ENCODE measurements at regions not wholly inside any gene's neighbourhood (a gene's known extent, or its start where the extent isn't known, plus 50 kb on each side); places are given as distances from the start of the nearest gene placed in this dataset.

GRCh38 chr4:151564321-151564720, 155.3 kb downstream of the FHIP1A start:
- TF ChIP-seq POLR2A (IDR thresholded peaks at IDR 0.05; ENCODE audit: low read depth), result no peak
- 85% methylated on average over 2 of the region's 2 CpGs for WGBS
- no peak overlapping the region for H3K4me3 ChIP-seq
- no peak overlapping the region for H3K27ac ChIP-seq (replicated peaks in 1 of 4)
- no peaks in the 10 kb centered on the region for H3K9me3 ChIP-seq
- H3K4me1 ChIP-seq, result peaks cover 0 to under 1% (median 0%) of the 10 kb centered on the region in 4 donors
- no peaks in the 10 kb centered on the region for H3K27me3 ChIP-seq
- DNase-seq (ENCODE audit: extremely low spot score), result no peak
- intact Hi-C loops (cut with DNase I), result no loop called here
- no peaks in the 10 kb centered on the region for H3K36me3 ChIP-seq

GRCh38 chr4:151565583-151565982, 156.6 kb downstream of the FHIP1A start:
- WGBS, result 77% methylated on average over 3 of the region's 3 CpGs
- Histone ChIP-seq H3K4me1 (peaks cover 0 to 6% (median 0%) of the 10 kb centered on the region in 4 donors), H3K9me3 (no peaks in the 10 kb centered on the region), H3K4me3 (no peak overlapping the region), H3K36me3 (no peaks in the 10 kb centered on the region), H3K27ac (replicated peaks in 1 of 4) (no peak overlapping the region), H3K27me3 (no peaks in the 10 kb centered on the region)
- intact Hi-C loops (cut with DNase I), result no loop called here
- DNase-seq (ENCODE audit: extremely low spot score), result no peak
- no peak for TF ChIP-seq POLR2A (IDR thresholded peaks at IDR 0.05; ENCODE audit: low read depth)
- no peak for TF ChIP-seq POLR2AphosphoS5 (IDR thresholded peaks at IDR 0.05)
- no peak for TF ChIP-seq EP300 (IDR thresholded peaks at IDR 0.05)
- TF ChIP-seq CTCF (IDR thresholded peaks at IDR 0.05), result no peak

- H3K9me3 ChIP-seq, result no peaks in the 10 kb centered on the region
- intact Hi-C loops (cut with DNase I), result no loop called here
- WGBS, result 89% methylated on average over 3 of the region's 3 CpGs
These were observed 157.1 kb downstream of the FHIP1A start for GRCh38 chr4:151566053-151566452.

GRCh38 chr4:151567056-151567455, 158.1 kb downstream of the FHIP1A start:
- Histone ChIP-seq H3K4me1 (peaks cover 0 to 6% (median 0%) of the 10 kb centered on the region in 4 donors), H3K27ac (replicated peaks in 1 of 4) (no peak overlapping the region), H3K9me3 (no peaks in the 10 kb centered on the region), H3K4me3 (no peak overlapping the region), H3K36me3 (no peaks in the 10 kb centered on the region), H3K27me3 (no peaks in the 10 kb centered on the region)
- intact Hi-C loops (cut with DNase I), result no loop called here
- DNase-seq (ENCODE audit: extremely low spot score), result no peak
- TF ChIP-seq POLR2A (IDR thresholded peaks at IDR 0.05; ENCODE audit: low read depth) (no peak), CTCF (IDR thresholded peaks at IDR 0.05) (no peak), POLR2AphosphoS5 (IDR thresholded peaks at IDR 0.05) (no peak), EP300 (IDR thresholded peaks at IDR 0.05) (no peak)
- 64% methylated on average over 4 of the region's 4 CpGs for WGBS

More at GRCh38 chr4:151566053-151566452, 157.1 kb downstream of the FHIP1A start:
- Histone ChIP-seq H3K27me3 (no peaks in the 10 kb centered on the region), H3K4me3 (no peak overlapping the region), H3K4me1 (peaks cover 0 to 6% (median 0%) of the 10 kb centered on the region in 4 donors), H3K36me3 (no peaks in the 10 kb centered on the region), H3K27ac (replicated peaks in 1 of 4) (no peak overlapping the region)
- DNase-seq (ENCODE audit: extremely low spot score), result no peak
- TF ChIP-seq EP300 (IDR thresholded peaks at IDR 0.05) (no peak), POLR2AphosphoS5 (IDR thresholded peaks at IDR 0.05) (no peak)

GRCh38 chr4:151568966-151569365, 160.0 kb downstream of the FHIP1A start:
- no peaks in the 10 kb centered on the region for H3K36me3 ChIP-seq
- H3K27me3 ChIP-seq, result no peaks in the 10 kb centered on the region
- no peak for DNase-seq (ENCODE audit: extremely low spot score)
- WGBS, result 91% methylated on average over 5 of the region's 5 CpGs
- H3K27ac ChIP-seq (replicated peaks in 1 of 4), result no peak overlapping the region
- no peak overlapping the region for H3K4me3 ChIP-seq
- intact Hi-C loops (cut with DNase I), result no loop called here
- no peaks in the 10 kb centered on the region for H3K9me3 ChIP-seq
- TF ChIP-seq EP300 (IDR thresholded peaks at IDR 0.05), result no peak
- no peak for TF ChIP-seq POLR2AphosphoS5 (IDR thresholded peaks at IDR 0.05)
- TF ChIP-seq CTCF (IDR thresholded peaks at IDR 0.05), result no peak
- no peak for TF ChIP-seq POLR2A (IDR thresholded peaks at IDR 0.05; ENCODE audit: low read depth)
- peaks cover 0 to 6% (median 0%) of the 10 kb centered on the region in 4 donors for H3K4me1 ChIP-seq

- Histone ChIP-seq H3K27ac (replicated peaks in 1 of 4) (no peak overlapping the region), H3K36me3 (no peaks in the 10 kb centered on the region), H3K27me3 (no peaks in the 10 kb centered on the region), H3K4me1 (peaks cover 0 to 6% (median 0%) of the 10 kb centered on the region in 4 donors), H3K9me3 (no peaks in the 10 kb centered on the region), H3K4me3 (no peak overlapping the region)
- intact Hi-C loops (cut with DNase I), result no loop called here
- TF ChIP-seq POLR2AphosphoS5 (IDR thresholded peaks at IDR 0.05) (no peak), EP300 (IDR thresholded peaks at IDR 0.05) (no peak), POLR2A (IDR thresholded peaks at IDR 0.05; ENCODE audit: low read depth) (no peak), CTCF (IDR thresholded peaks at IDR 0.05) (no peak)
- DNase-seq (ENCODE audit: extremely low spot score), result no peak
These were observed 160.7 kb downstream of the FHIP1A start for GRCh38 chr4:151569650-151570049.

All from esophagus muscularis mucosa (tissue), 4 donors.